Prostate gland (tissue), 2 donors: ENCODE measurements at regions not wholly inside any gene's neighbourhood (a gene's known extent, or its start where the extent isn't known, plus 50 kb on each side); places are given as distances from the start of the nearest gene placed in this dataset.

Experiments used
- POLR2AphosphoS5 ChIP-seq: sonication (generic); formaldehyde crosslinking; IDR thresholded peaks from one replicate; pipeline ENCODE4 v1.6.1; 2017; ENCODE audit warnings: antibody characterized with exemption
- TF ChIP-seq, protein P1 (sequence below), 4 experiments: fragments of 200-600 bp in 2 of 4; fragments of 450-650 bp in 2 of 4; sonication (generic) in 2 of 4; IDR thresholded peaks; 1 replicate in 3 of 4; 2 replicates in 1 of 4; pipeline ENCODE4 v1.5.1; 2016 to 2019; ENCODE audit warnings: antibody characterized with exemption in 4 of 4, mild to moderate bottlenecking in 2 of 4, moderate library complexity in 2 of 4

- TF ChIP-seq, protein P1, sequence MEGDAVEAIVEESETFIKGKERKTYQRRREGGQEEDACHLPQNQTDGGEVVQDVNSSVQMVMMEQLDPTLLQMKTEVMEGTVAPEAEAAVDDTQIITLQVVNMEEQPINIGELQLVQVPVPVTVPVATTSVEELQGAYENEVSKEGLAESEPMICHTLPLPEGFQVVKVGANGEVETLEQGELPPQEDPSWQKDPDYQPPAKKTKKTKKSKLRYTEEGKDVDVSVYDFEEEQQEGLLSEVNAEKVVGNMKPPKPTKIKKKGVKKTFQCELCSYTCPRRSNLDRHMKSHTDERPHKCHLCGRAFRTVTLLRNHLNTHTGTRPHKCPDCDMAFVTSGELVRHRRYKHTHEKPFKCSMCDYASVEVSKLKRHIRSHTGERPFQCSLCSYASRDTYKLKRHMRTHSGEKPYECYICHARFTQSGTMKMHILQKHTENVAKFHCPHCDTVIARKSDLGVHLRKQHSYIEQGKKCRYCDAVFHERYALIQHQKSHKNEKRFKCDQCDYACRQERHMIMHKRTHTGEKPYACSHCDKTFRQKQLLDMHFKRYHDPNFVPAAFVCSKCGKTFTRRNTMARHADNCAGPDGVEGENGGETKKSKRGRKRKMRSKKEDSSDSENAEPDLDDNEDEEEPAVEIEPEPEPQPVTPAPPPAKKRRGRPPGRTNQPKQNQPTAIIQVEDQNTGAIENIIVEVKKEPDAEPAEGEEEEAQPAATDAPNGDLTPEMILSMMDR (IDR thresholded peaks at IDR 0.05) = no peak
- TF ChIP-seq POLR2AphosphoS5 = no peak
Measured at GRCh38 chr21:32876426-32876825, 104.9 kb upstream of the PAXBP1 start.
